ENCODE measurements at regions not wholly inside any gene's neighbourhood (a gene's known extent, or its start where the extent isn't known, plus 50 kb on each side); places are given as distances from the start of the nearest gene placed in this dataset.
"Not testable (repeated sequence)": the region's sequence is repeated elsewhere in the genome, so short reads cannot be mapped to it uniquely, and the experiment has no call there.

GRCh38 chr20:63145156-63145555 lies 70.8 kb downstream of the YTHDF1 start:
- DNase-seq: no peak

DNA sequence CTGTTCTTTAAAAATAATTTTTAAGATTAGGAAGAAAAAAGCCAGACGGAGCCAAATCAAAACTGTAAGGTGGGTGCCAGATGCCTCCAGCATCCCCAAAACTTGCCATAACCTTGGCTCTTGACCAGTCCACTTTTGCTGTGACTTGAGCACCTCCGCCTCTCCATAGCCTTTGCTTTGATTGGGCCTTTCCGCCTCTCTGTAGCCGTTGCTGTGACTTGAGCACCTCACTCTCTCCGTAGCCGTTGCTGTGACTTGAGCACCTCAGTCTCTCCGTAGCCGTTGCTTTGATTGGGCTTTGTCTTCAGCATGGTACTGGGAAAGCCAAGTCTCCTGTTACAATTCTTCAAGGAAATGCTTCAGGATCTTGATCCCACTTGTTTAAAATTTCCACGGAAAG lies 73.0 kb downstream of the YTHDF1 start:
- DNase-seq: no peak

DNA sequence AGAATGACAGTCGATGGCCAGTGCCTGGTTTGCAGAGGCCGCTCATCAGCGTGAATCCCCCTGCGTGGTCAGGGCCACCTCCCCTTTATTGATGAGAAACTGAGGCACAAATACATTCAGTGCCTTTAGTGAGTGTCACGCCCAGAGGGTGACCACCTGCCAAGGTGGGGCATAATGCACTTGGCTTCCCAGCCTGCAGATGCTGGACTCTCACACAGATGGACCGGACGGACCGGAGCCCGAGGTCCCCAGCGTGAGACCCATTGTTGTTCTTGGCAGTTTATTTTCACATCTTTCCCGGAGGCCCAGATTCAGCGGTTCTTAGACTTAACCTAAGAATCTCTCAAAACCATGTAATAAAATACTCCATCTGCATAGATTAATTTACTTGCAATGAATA lies 74.4 kb downstream of the YTHDF1 start:
- no peak for DNase-seq

DNA sequence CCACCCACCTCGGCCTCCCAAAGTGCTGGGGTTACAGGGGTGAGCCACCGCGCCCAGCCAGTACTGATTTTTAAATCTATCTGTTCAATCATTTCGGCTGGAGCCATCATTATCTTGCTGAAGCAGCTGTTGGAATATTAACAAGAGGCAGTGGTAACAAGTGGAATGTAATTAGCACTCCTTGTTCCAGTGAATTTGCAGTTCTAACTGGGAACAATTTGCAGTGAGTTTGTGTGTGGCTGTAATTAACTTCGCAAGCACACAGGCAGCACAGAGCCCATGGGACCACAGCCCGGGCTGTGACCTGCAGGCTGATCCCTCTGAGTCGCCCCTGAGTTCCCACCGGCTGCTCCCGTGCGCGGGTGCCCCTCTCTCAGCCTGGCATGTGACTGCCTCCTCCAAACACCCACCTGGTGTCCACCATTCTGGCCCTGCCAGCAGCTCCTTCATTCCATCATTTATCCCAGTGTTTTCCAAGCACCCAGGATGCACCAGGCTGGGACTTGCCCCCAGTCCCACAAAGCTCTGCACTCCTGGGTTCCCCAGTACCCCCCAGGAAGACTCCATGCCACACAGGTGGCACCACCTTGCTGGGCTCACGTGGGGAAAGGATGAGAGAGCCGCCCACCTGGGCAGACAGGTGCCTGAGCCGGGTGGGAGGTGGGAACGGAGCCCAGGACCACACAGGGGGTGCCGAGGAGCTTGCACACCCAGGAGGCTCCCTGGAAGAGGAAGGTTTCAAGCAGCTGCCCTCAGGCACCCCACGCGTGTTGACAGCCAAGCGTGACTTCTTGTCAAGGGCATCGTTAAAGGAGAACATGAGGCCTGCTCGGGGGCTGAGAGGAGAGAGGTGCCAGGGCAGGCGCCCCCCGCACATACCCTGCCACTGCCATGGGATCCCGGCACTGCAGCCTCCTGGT lies 75.2 kb downstream of the YTHDF1 start:
- DNase-seq: no peak

DNA sequence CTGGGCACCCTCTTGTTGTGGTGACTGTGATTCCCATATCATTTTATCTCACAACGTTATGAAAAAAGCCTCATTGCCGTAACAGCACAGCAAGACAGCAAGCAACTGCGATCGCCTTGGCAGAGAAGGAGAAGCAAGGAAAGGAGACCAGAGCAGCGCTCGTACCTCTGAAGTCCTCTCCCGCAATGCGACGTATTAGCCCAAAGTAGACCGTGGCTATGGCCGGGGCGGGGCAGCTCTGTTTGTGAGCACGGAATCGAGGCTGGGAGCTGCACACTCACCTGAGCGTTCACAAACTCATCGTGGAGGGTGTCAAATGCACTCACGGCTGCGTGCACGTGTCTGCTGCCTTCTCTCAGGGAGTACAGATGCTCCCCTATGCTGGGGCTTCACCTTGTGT lies 76.1 kb downstream of the YTHDF1 start:
- no peak for DNase-seq

- DNase-seq: no peak
Observed at GRCh38 chr20:63139356-63139755, 76.6 kb downstream of the YTHDF1 start.

DNA sequence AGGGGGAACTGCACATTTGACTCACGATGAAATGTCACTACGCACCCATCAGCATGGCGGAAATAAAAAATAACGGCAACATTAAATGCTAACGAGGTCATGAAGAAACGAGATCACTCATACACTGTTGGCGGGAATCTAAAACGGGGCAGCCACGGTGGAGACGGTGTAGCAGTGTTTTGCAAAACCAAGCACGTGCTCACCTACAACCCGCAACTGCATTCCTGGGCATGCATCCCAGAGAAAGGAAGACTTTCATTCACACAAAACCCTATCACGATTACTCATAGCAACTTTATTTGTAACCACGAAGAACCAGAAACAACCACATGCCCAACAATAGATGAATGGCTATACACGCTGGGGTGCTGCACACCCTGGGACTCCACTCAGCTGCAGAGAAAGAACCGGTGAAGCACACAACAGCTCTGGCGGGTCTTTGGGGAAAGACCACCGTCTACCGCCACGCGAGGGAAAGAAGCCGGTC lies 77.0 kb downstream of the YTHDF1 start:
- no peak for DNase-seq

- no peak for DNase-seq
Observed at GRCh38 chr20:63137851-63138415, 78.0 kb downstream of the YTHDF1 start.

DNA sequence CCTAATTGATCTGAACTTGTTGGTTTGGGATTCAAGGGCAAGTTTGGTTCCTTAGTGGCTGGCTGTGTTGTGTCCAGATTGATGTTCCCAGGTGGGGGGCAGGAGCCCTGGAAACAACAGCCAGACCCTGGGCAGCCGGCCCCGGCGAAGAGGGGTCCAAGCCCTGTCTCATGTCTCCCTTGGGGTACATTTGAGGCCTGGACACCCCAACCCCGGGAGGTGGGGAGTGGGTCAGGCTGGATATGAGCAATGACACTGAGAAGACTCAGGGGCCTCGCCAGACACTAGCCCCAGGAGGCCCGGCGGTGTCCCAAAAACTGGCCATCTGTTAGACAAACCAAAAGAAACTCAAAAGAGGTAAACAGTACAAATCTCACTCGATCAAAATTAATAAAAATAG lies 79.6 kb downstream of the YTHDF1 start:
- no peak for DNase-seq

- DNase-seq: peak; percentile 3
Observed at GRCh38 chr20:63135411-63135810, 80.5 kb downstream of the YTHDF1 start.

DNA sequence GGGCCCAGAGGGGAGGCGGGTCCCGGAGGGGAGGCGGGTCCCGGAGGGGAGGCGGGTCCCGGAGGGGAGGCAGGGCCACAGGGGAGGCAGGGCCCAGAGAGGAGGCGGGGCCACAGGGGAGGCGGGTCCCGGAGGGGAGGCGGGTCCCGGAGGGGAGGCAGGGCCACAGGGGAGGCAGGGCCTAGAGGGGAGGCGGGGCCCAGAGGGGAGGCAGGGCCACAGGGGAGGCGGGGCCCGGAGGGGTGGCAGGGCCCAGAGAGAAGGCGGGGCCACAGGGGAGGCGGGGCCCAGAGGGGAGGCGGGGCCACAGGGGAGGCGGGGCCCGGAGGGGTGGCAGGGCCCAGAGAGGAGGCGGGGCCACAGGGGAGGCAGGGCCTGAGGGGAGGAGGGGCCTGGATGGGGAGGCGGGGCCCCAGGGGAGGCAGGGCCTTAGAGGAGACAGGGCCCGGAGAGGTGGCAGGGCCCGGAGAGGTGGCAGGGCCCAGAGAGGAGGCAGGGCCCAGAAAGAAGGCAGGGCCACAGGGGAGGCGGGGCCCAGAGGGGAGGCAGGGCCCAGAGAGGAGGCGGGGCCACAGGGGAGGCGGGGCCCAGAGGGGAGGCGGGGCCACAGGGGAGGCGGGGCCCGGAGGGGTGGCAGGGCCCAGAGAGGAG lies 81.1 kb downstream of the YTHDF1 start:
- DNase-seq: not testable (repeated sequence)

DNA sequence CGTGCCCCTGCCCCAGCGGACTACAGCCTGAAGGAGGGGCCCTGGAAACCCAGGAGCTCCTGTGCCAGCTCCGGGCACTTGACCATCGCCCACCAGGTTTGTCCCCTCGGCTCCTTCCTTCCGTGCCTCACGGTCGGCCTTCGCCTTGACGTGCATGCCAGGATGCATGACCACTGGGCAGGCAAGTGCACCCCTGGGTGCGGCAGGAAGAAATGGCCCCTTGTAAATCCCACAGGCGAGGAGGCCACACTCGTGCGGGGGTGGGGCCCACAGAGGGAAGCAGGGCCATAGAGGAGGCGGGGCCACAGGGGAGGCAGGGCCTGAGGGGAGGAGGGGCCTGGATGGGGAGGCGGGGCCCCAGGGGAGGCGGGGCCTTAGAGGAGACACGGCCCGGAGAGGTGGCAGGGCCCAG lies 81.7 kb downstream of the YTHDF1 start:
- peak; percentile 1 for DNase-seq

DNA sequence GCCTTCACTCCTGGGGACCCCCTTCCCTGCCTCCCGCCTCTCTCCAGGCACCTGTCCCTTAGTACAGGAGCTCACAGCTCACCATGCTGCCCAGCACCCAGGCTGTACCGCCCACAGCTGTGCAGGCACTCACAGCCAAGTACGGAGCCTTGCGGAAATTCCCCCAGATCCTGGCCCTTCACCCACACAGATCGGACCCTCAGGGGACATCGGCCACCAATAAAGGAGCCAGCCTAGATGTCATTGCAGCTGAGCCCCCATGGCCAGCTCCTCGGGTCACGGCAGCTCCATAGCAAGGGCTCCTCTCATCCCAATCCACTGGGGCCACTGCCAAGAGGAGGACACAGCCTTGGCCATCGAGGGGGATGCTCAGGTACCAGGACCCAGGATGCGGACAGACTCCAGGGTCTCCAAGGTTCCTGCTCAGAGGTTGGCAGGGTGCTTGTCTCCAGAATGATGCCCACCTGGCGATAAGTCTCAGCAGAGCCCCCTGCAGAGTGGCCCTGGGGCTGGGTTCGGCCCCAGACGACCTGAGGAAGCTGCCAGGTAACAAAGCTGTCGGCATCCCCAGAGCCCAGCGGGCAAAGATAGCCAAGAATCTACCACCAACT lies 82.3 kb downstream of the YTHDF1 start:
- DNase-seq: no peak

DNA sequence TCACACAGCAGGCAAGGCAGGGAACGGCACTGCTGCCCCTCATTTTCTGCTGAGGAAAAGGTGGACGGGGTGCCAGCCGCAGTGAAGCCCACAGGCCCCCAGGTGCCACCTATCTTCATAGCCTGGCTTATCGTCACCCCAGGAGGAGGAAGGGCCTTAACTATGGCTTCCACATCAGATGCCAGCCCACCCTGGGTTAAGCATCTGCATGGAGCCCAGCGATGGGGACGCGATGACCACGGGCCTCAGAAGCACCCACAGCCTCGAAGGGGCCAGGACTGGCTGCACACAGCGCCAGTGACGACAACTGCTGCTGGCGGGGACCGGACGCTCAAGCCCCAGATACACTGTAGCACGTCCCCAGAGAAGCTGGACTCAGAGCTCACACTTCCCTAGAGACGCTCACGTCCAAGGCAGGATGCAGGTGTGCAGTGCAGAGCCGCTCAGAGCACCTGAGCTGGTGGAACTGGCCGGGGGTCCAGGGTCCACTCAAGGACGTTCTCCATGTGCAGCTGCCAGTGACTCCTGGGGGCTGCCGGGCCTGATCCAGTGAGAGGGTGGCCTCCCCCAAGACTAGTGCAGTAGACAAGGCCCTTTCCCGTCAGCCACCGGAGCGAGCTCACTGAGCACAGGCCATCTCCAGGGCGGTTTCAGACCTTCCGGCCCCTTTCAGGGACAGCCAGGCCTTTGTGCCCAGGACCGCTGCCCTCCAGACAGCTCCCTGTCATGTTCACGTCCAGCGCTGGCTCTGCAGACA lies 83.0 kb downstream of the YTHDF1 start:
- no peak for DNase-seq

GRCh38 chr20:63132131-63132714 lies 83.7 kb downstream of the YTHDF1 start:
- DNase-seq: no peak

GRCh38 chr20:63130658-63131577 lies 85.0 kb downstream of the YTHDF1 start:
- no peak for DNase-seq

DNA sequence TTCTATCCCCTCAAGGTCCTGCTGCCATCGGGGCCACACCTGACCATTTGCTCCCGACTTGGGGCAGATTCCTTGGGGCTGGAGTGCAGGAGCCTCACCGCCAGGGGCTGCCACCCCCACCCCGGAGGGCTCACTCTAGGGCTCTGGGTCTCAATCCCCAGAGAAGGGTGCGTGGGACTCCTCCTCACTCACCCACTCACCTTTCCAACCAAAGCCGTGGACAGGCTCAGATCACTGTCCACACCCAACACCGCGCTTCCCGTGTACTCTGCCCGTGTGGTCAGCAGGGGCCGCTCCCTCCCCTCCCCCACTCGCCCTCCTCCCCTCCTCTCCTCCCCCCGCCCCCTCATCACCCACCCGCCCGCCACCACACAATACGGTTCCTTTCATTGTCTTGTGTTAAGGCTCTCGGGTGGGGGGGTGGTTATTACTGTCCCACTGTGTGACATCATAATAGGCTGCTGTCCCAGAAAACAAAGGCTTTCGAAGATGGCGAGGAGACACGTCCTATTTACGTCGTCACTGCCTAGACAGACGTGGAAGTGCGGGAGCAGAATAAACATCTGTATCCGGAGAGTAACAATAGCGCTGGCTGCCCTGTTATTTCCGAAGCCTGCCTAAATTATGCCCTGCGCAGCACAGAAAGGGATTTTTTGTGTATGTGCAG lies 85.8 kb downstream of the YTHDF1 start:
- no peak for DNase-seq

GRCh38 chr20:63129376-63129965 lies 86.5 kb downstream of the YTHDF1 start:
- no peak for DNase-seq

GRCh38 chr20:63128956-63129355 lies 87.0 kb downstream of the YTHDF1 start:
- DNase-seq: no peak

DNA sequence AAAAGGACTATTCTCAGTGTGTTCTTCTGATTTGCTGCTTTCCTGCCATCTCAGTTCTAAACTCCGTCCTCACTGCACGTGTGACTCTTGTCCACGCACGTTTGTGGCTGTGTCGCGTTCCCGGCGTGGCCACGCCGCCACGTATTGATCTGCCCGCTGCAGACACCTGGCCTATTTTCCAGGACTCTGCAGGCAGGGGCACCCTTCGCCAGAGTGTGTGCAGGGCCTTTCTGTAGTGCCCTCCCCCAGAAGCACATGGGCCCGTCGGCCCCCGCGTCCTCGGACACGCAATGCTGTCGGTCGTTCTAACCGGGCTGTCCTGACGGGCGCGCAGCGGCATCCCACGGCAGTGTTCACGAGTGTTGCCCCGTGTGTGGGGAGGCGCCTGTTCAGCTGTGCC lies 87.6 kb downstream of the YTHDF1 start:
- no peak for DNase-seq

All from OCI-M1 (cell line).